HEK293 (cell line): ENCODE measurements at regions not wholly inside any gene's neighbourhood (a gene's known extent, or its start where the extent isn't known, plus 50 kb on each side); places are given as distances from the start of the nearest gene placed in this dataset.

Source experiments
- GLIS1 ChIP-seq: fragments of 450-650 bp; formaldehyde crosslinking; IDR thresholded peaks from 2 replicates; pipeline ENCODE4 v1.5.1; 2016; ENCODE audit warnings: missing biosample characterization, missing genetic modification characterization
- KLF9 ChIP-seq: fragments of 450-650 bp; formaldehyde crosslinking; IDR thresholded peaks from 2 replicates; pipeline ENCODE4 v1.5.1; 2016; ENCODE audit warnings: missing biosample characterization, missing genetic modification characterization, low read depth
- PRDM1 ChIP-seq: fragments of 450-650 bp; formaldehyde crosslinking; IDR thresholded peaks from 2 replicates; pipeline ENCODE4; 2016; ENCODE audit warnings: missing biosample characterization, missing genetic modification characterization
- SP7 ChIP-seq: fragments of 450-650 bp; formaldehyde crosslinking; IDR thresholded peaks from 2 replicates; pipeline ENCODE4 v1.5.1; 2016; ENCODE audit warnings: missing biosample characterization, missing genetic modification characterization
- ZBTB17 ChIP-seq: fragments of 450-650 bp; formaldehyde crosslinking; IDR thresholded peaks from 2 replicates; pipeline ENCODE4 v1.5.1; 2016; ENCODE audit warnings: missing biosample characterization, missing genetic modification characterization
- ZBTB8A ChIP-seq: fragments of 450-650 bp; formaldehyde crosslinking; IDR thresholded peaks from 2 replicates; pipeline ENCODE4 v1.5.1; 2016; ENCODE audit warnings: missing biosample characterization, missing genetic modification characterization
- ZNF138 ChIP-seq: fragments of 450-650 bp; formaldehyde crosslinking; IDR thresholded peaks from 2 replicates; pipeline ENCODE4 v1.5.1; 2016; ENCODE audit warnings: missing biosample characterization, missing genetic modification characterization, borderline replicate concordance
- ZNF174 ChIP-seq: fragments of 450-650 bp; formaldehyde crosslinking; IDR thresholded peaks from 2 replicates; pipeline ENCODE4 v1.5.0; 2017; ENCODE audit warnings: missing biosample characterization, mild to moderate bottlenecking, missing genetic modification characterization
- ZNF48 ChIP-seq: fragments of 450-650 bp; formaldehyde crosslinking; IDR thresholded peaks from 2 replicates; pipeline ENCODE4 v1.5.1; 2016; ENCODE audit warnings: missing biosample characterization, missing genetic modification characterization
- ZNF501 ChIP-seq: fragments of 450-650 bp; formaldehyde crosslinking; IDR thresholded peaks from 2 replicates; pipeline ENCODE4 v1.5.1; 2016; ENCODE audit warnings: missing biosample characterization, missing genetic modification characterization
- ZNF626 ChIP-seq: fragments of 450-650 bp; sonication (Bioruptor Pico); formaldehyde crosslinking; IDR thresholded peaks from 2 replicates; pipeline ENCODE4 v1.5.1; 2018; ENCODE audit warnings: missing biosample characterization, missing genetic modification characterization, inconsistent platforms
- ZNF707 ChIP-seq: fragments of 450-650 bp; formaldehyde crosslinking; IDR thresholded peaks from 2 replicates; pipeline ENCODE4 v1.5.1; 2016; ENCODE audit warnings: missing biosample characterization, missing genetic modification characterization
- ZNF768 ChIP-seq: fragments of 450-650 bp; formaldehyde crosslinking; IDR thresholded peaks from 2 replicates; pipeline ENCODE4 v1.5.1; 2018; ENCODE audit warnings: missing biosample characterization, mild to moderate bottlenecking, missing genetic modification characterization
- TF ChIP-seq, protein P1 (sequence below): fragments of 450-650 bp; formaldehyde crosslinking; IDR thresholded peaks from 2 replicates; pipeline ENCODE4 v1.5.1; 2016; ENCODE audit warnings: missing biosample characterization, missing genetic modification characterization
- TF ChIP-seq, protein P2 (sequence below): fragments of 450-650 bp; formaldehyde crosslinking; IDR thresholded peaks from 2 replicates; pipeline ENCODE4 v1.5.1; 2016; ENCODE audit warnings: missing biosample characterization, missing genetic modification characterization
- TF ChIP-seq, protein P3 (sequence below): fragments of 450-650 bp; formaldehyde crosslinking; IDR thresholded peaks from 2 replicates; pipeline ENCODE4 v1.5.0; 2017; ENCODE audit warnings: missing biosample characterization, missing genetic modification characterization, borderline replicate concordance
- TF ChIP-seq, protein P4 (sequence below): fragments of 450-650 bp; formaldehyde crosslinking; IDR thresholded peaks from 2 replicates; pipeline ENCODE4 v1.5.1; 2016; ENCODE audit warnings: missing biosample characterization, missing genetic modification characterization, borderline replicate concordance
- TF ChIP-seq, protein P5 (sequence below): fragments of 450-650 bp; IDR thresholded peaks from 2 replicates; pipeline ENCODE4 v1.5.1; 2018; ENCODE audit warnings: missing biosample characterization, mild to moderate bottlenecking, missing genetic modification characterization
- TF ChIP-seq, protein P6 (sequence below): fragments of 450-650 bp; formaldehyde crosslinking; IDR thresholded peaks from 2 replicates; pipeline ENCODE4 v1.5.1; 2016; ENCODE audit warnings: missing biosample characterization, missing genetic modification characterization
- TF ChIP-seq, protein P7 (sequence below): fragments of 450-650 bp; formaldehyde crosslinking; optimal IDR thresholded peaks from 2 replicates; pipeline ENCODE3; 2016; ENCODE audit warnings: missing biosample characterization, mild to moderate bottlenecking, missing genetic modification characterization
- TF ChIP-seq, protein P8 (sequence below): fragments of 450-650 bp; formaldehyde crosslinking; IDR thresholded peaks from 2 replicates; pipeline ENCODE4 v1.5.1; 2016; ENCODE audit warnings: missing biosample characterization, missing genetic modification characterization, low read depth
- TF ChIP-seq, protein P9 (sequence below): fragments of 450-650 bp; formaldehyde crosslinking; IDR thresholded peaks from 2 replicates; pipeline ENCODE4 v1.5.1; 2017; ENCODE audit warnings: missing biosample characterization, missing genetic modification characterization

DNA sequence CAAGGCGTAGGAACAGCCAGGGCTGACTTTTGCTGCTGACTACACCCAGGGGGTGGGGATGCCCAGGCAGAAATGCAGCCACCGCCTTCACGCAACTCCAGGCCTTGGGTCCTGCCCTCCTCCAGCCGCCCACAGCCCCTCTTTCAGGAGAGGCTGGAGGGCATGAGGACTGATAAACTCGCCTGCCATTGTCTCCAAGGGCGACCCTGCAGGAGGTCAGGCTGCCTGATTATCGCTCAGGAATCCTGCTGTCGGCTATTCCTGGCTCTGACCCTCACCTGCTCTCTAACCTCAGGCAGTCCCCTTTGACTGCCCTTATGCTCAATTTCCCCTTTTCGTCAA, 62.0 kb upstream of the HDDC2 start (continued):
- TF ChIP-seq, protein P1, sequence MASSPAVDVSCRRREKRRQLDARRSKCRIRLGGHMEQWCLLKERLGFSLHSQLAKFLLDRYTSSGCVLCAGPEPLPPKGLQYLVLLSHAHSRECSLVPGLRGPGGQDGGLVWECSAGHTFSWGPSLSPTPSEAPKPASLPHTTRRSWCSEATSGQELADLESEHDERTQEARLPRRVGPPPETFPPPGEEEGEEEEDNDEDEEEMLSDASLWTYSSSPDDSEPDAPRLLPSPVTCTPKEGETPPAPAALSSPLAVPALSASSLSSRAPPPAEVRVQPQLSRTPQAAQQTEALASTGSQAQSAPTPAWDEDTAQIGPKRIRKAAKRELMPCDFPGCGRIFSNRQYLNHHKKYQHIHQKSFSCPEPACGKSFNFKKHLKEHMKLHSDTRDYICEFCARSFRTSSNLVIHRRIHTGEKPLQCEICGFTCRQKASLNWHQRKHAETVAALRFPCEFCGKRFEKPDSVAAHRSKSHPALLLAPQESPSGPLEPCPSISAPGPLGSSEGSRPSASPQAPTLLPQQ (tag by site-specific recombination): no peak
- TF ChIP-seq, protein P2, sequence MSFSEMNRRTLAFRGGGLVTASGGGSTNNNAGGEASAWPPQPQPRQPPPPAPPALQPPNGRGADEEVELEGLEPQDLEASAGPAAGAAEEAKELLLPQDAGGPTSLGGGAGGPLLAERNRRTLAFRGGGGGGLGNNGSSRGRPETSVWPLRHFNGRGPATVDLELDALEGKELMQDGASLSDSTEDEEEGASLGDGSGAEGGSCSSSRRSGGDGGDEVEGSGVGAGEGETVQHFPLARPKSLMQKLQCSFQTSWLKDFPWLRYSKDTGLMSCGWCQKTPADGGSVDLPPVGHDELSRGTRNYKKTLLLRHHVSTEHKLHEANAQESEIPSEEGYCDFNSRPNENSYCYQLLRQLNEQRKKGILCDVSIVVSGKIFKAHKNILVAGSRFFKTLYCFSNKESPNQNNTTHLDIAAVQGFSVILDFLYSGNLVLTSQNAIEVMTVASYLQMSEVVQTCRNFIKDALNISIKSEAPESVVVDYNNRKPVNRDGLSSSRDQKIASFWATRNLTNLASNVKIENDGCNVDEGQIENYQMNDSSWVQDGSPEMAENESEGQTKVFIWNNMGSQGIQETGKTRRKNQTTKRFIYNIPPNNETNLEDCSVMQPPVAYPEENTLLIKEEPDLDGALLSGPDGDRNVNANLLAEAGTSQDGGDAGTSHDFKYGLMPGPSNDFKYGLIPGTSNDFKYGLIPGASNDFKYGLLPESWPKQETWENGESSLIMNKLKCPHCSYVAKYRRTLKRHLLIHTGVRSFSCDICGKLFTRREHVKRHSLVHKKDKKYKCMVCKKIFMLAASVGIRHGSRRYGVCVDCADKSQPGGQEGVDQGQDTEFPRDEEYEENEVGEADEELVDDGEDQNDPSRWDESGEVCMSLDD (tag by site-specific recombination): peak; percentile 48; the same call in 1 of the 2 replicates
- TF ChIP-seq, protein P3, sequence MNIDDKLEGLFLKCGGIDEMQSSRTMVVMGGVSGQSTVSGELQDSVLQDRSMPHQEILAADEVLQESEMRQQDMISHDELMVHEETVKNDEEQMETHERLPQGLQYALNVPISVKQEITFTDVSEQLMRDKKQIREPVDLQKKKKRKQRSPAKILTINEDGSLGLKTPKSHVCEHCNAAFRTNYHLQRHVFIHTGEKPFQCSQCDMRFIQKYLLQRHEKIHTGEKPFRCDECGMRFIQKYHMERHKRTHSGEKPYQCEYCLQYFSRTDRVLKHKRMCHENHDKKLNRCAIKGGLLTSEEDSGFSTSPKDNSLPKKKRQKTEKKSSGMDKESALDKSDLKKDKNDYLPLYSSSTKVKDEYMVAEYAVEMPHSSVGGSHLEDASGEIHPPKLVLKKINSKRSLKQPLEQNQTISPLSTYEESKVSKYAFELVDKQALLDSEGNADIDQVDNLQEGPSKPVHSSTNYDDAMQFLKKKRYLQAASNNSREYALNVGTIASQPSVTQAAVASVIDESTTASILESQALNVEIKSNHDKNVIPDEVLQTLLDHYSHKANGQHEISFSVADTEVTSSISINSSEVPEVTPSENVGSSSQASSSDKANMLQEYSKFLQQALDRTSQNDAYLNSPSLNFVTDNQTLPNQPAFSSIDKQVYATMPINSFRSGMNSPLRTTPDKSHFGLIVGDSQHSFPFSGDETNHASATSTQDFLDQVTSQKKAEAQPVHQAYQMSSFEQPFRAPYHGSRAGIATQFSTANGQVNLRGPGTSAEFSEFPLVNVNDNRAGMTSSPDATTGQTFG (tag by site-specific recombination): no peak
- TF ChIP-seq ZNF768 (tag by site-specific recombination) (no peak), ZBTB17 (tag by site-specific recombination) (peak; percentile 84), KLF9 (tag by site-specific recombination) (0 out of 2 replicates have a peak, but pooled peaks have one; percentile 9), ZNF174 (tag by site-specific recombination) (no peak), ZNF48 (tag by site-specific recombination) (no peak), PRDM1 (tag by site-specific recombination) (no peak), ZNF138 (tag by site-specific recombination) (no peak), SP7 (tag by site-specific recombination) (peak; percentile 8; the same call in 1 of the 2 replicates), ZNF707 (tag by site-specific recombination) (no peak), ZNF501 (tag by site-specific recombination) (no peak; the same call in 1 of the 2 replicates), ZBTB8A (0 out of 2 replicates have a peak, but pooled peaks have one; percentile 4), ZNF626 (tag by site-specific recombination) (no peak), GLIS1 (tag by site-specific recombination) (no peak)
- TF ChIP-seq, protein P4, sequence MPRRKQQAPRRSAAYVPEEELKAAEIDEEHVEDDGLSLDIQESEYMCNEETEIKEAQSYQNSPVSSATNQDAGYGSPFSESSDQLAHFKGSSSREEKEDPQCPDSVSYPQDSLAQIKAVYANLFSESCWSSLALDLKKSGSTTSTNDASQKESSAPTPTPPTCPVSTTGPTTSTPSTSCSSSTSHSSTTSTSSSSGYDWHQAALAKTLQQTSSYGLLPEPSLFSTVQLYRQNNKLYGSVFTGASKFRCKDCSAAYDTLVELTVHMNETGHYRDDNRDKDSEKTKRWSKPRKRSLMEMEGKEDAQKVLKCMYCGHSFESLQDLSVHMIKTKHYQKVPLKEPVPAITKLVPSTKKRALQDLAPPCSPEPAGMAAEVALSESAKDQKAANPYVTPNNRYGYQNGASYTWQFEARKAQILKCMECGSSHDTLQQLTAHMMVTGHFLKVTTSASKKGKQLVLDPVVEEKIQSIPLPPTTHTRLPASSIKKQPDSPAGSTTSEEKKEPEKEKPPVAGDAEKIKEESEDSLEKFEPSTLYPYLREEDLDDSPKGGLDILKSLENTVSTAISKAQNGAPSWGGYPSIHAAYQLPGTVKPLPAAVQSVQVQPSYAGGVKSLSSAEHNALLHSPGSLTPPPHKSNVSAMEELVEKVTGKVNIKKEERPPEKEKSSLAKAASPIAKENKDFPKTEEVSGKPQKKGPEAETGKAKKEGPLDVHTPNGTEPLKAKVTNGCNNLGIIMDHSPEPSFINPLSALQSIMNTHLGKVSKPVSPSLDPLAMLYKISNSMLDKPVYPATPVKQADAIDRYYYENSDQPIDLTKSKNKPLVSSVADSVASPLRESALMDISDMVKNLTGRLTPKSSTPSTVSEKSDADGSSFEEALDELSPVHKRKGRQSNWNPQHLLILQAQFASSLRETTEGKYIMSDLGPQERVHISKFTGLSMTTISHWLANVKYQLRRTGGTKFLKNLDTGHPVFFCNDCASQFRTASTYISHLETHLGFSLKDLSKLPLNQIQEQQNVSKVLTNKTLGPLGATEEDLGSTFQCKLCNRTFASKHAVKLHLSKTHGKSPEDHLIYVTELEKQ (tag by site-specific recombination): no peak
- TF ChIP-seq, protein P5, sequence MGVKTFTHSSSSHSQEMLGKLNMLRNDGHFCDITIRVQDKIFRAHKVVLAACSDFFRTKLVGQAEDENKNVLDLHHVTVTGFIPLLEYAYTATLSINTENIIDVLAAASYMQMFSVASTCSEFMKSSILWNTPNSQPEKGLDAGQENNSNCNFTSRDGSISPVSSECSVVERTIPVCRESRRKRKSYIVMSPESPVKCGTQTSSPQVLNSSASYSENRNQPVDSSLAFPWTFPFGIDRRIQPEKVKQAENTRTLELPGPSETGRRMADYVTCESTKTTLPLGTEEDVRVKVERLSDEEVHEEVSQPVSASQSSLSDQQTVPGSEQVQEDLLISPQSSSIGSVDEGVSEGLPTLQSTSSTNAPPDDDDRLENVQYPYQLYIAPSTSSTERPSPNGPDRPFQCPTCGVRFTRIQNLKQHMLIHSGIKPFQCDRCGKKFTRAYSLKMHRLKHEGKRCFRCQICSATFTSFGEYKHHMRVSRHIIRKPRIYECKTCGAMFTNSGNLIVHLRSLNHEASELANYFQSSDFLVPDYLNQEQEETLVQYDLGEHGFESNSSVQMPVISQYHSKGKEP (tag by site-specific recombination): no peak
- TF ChIP-seq, protein P6, sequence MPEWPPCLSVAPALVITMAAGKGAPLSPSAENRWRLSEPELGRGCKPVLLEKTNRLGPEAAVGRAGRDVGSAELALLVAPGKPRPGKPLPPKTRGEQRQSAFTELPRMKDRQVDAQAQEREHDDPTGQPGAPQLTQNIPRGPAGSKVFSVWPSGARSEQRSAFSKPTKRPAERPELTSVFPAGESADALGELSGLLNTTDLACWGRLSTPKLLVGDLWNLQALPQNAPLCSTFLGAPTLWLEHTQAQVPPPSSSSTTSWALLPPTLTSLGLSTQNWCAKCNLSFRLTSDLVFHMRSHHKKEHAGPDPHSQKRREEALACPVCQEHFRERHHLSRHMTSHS (tag by site-specific recombination): 0 out of 2 replicates have a peak, but pooled peaks have one; percentile 1
- TF ChIP-seq, protein P7, sequence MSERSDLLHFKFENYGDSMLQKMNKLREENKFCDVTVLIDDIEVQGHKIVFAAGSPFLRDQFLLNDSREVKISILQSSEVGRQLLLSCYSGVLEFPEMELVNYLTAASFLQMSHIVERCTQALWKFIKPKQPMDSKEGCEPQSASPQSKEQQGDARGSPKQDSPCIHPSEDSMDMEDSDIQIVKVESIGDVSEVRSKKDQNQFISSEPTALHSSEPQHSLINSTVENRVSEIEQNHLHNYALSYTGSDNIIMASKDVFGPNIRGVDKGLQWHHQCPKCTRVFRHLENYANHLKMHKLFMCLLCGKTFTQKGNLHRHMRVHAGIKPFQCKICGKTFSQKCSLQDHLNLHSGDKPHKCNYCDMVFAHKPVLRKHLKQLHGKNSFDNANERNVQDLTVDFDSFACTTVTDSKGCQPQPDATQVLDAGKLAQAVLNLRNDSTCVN (tag by site-specific recombination): no peak
- TF ChIP-seq, protein P8, sequence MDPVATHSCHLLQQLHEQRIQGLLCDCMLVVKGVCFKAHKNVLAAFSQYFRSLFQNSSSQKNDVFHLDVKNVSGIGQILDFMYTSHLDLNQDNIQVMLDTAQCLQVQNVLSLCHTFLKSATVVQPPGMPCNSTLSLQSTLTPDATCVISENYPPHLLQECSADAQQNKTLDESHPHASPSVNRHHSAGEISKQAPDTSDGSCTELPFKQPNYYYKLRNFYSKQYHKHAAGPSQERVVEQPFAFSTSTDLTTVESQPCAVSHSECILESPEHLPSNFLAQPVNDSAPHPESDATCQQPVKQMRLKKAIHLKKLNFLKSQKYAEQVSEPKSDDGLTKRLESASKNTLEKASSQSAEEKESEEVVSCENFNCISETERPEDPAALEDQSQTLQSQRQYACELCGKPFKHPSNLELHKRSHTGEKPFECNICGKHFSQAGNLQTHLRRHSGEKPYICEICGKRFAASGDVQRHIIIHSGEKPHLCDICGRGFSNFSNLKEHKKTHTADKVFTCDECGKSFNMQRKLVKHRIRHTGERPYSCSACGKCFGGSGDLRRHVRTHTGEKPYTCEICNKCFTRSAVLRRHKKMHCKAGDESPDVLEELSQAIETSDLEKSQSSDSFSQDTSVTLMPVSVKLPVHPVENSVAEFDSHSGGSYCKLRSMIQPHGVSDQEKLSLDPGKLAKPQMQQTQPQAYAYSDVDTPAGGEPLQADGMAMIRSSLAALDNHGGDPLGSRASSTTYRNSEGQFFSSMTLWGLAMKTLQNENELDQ (tag by site-specific recombination): no peak
- TF ChIP-seq, protein P9, sequence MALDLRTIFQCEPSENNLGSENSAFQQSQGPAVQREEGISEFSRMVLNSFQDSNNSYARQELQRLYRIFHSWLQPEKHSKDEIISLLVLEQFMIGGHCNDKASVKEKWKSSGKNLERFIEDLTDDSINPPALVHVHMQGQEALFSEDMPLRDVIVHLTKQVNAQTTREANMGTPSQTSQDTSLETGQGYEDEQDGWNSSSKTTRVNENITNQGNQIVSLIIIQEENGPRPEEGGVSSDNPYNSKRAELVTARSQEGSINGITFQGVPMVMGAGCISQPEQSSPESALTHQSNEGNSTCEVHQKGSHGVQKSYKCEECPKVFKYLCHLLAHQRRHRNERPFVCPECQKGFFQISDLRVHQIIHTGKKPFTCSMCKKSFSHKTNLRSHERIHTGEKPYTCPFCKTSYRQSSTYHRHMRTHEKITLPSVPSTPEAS (tag by site-specific recombination): no peak
